ENCODE measurements at regions not wholly inside any gene's neighbourhood (a gene's known extent, or its start where the extent isn't known, plus 50 kb on each side); places are given as distances from the start of the nearest gene placed in this dataset.

- DNase-seq (ENCODE audit: extremely low read depth in 1 of 4, low spot score in 3 of 4) (no peak), ATAC-seq (no peak), FAIRE-seq (no peak)
- Histone ChIP-seq H3K36me3 (ENCODE audit: control insufficient read depth, insufficient read depth, low read length) (no peaks in the 10 kb centered on the region), H3K4me3 (no peak overlapping the region), H3K4me1 (replicated peaks in 1 of 2; ENCODE audit: control insufficient read depth in 2 of 2, insufficient read depth in 2 of 2, low read length in 2 of 2) (no peaks in the 10 kb centered on the region), H3K9ac (ENCODE audit: insufficient read depth in 1 of 2, low read depth in 2 of 2, low read length in 2 of 2) (no peak overlapping the region), H2AFZ (ENCODE audit: low read depth, low read length) (no peak overlapping the region), H3K27ac (ENCODE audit: extremely low read depth, low read depth, low read length) (no peak overlapping the region), H3K9me3 (replicated peaks; ENCODE audit: control insufficient read depth, insufficient read depth, low read depth, low read length) (no peaks in the 10 kb centered on the region), H4K20me1 (replicated peaks; ENCODE audit: control insufficient read depth, insufficient read depth, low read length) (no peaks in the 10 kb centered on the region), H3K9me1 (ENCODE audit: control insufficient read depth, insufficient read depth, low read length) (no peaks in the 10 kb centered on the region), H3K27me3 (ENCODE audit: control insufficient read depth in 2 of 2, insufficient read depth in 2 of 2, low read length in 2 of 2) (no peaks in the 10 kb centered on the region), H3K4me2 (ENCODE audit: insufficient read depth, low read length) (no peak overlapping the region), H3K79me2 (ENCODE audit: control insufficient read depth, insufficient read depth, low read length) (no peaks in the 10 kb centered on the region)
- BruUV-seq (replicated peaks): no TSS peak
- no peak for TF ChIP-seq DDX20 (tag; IDR thresholded peaks at IDR 0.05; ENCODE audit: low read depth)
- no peak for TF ChIP-seq FOS (IDR thresholded peaks at IDR 0.05; ENCODE audit: extremely low read depth, insufficient read length)
- TF ChIP-seq NCOA2 (IDR thresholded peaks at IDR 0.05; ENCODE audit: partially characterized antibody in 2 of 2): no peak
- no peak for TF ChIP-seq MEF2D (tag; conservative IDR thresholded peaks at IDR 0.05; ENCODE audit: low read depth)
- TF ChIP-seq WHSC1 (IDR thresholded peaks at IDR 0.05; ENCODE audit: low read length): no peak
- no peak for TF ChIP-seq ZNF507 (tag; conservative IDR thresholded peaks at IDR 0.05)
- no peak for TF ChIP-seq SMARCA4 (IDR thresholded peaks at IDR 0.05)
- TF ChIP-seq ETS1 (conservative IDR thresholded peaks at IDR 0.05; ENCODE audit: control insufficient read depth, low read depth, low read length): no peak
- TF ChIP-seq SETDB1 (IDR thresholded peaks at IDR 0.05; ENCODE audit: low read length): no peak
- no peak for TF ChIP-seq CBX2 (IDR thresholded peaks at IDR 0.05; ENCODE audit: insufficient read depth, low read length, poor library complexity, severe bottlenecking)
- no peak for TF ChIP-seq ERF (CRISPR knock-in tag; IDR thresholded peaks at IDR 0.05)
- in situ Hi-C loops (cut with MboI): no loop called here
- ChIA-PET CTCF (ENCODE audit: low intra/inter-chr PET ratio) (no interaction called here), POLR2A (no interaction called here)
- intact Hi-C loops (cut with micrococcal nuclease): no loop called here
- 40% methylated on average over 2 of the region's 2 CpGs for WGBS (ENCODE audit: insufficient coverage, low coverage, missing lambda C conversion rate)
These were observed 199.7 kb upstream of the TMPRSS15 start for GRCh38 chr21:18603261-18603660.

Measured in K562 (cell line).